GM19463 (cell line): ENCODE measurements at regions not wholly inside any gene's neighbourhood (a gene's known extent, or its start where the extent isn't known, plus 50 kb on each side); places are given as distances from the start of the nearest gene placed in this dataset.

ENCODE experiments used
- ATAC-seq: cut with Tn5 transposase; IDR thresholded peaks from one replicate; pipeline ENCODE4 v1.9.1; 2021; ENCODE audit warnings: mild to moderate bottlenecking, moderate library complexity; ENCODE audit not compliant: unreplicated experiment

DNA sequence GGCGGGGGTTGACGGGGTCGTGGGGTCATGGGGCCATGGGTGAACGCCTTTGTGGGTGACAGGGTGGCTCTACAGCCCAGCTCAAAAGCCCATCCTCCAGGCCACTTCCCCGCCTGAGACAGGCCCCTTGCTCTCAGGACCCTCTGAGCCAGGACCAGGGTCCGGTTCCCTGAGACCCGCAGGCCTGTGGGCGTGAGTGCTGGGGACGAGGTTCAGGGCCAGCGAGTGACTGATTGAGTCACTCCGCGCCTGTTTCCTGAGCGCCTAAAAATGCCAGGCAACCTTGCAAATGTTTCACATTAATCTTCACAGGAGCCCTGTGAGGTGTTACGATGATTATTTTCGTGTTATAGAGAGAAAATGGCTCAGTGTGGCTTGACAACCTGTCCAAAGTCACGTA lies 97.8 kb downstream of the ZNF674 start:
- ATAC-seq = no peak

DNA sequence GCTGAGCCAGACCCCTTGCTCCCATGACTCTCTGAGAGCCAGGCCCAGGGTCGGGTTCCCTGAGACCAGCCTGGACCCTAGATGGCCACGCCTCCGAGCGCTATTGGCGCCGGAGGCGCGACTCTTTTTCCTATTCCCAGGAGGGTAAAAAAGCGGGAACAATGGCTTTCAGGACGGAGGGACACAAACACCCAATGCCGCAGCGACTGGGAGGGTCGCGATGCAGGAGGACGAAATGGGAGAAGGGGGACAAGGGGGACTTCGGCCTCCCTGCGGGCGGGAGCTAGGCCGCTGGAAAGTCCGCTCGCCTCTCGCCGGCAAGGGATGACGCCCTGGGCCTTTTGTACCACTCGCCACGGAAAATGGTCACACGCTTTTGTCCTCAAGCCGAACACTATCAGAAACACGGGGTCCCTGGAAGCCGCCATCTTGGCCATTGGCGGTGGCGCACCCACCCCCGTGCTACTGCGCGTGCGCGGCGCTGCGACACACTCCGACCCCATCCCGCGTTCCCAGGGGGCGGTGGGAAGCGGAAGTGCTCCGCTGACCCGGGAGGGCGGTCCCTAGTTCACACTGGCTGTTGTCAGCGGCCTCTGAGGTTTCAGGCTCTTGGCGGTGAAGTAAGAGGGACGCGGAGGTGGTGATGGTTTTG lies 98.4 kb downstream of the ZNF674 start:
- ATAC-seq = peak; percentile 94

DNA sequence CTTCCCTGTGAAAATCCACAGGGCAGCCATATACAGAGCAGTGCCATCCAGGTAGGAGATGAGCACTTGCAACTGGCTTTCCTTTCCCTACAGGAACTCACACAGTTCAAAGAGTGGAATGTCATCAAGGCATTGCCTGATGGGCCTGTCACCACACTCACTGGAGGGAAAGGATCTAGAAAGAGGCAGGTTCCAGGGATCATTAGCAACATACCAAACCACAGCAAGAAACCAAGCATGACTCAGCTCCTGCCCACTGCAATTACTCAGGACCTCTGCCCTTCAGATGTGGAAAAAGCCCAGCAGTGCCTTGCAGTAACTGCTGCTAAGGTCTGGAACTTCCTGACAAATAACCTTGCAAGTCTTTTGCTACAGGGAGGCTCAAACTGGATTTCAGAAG lies 101.2 kb downstream of the ZNF674 start:
- ATAC-seq = no peak

DNA sequence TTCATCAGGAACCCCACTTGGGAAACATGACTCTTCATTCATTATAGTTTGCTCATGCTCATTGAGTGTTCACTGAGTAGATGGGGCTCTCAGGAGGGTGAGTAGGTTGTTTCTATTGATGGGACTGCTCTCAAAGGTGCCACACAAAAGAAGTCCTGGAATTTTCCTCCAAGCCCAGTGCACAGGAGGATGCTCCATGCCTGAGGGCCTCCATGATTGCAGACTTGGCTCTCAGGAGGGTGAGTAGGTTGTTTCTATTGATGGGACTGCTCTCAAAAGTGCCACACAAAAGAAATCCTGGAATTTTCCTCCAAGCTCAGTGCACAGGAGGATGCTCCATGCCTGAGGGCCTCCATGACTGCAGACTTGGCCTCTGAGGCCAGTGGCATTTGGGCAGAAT lies 108.5 kb downstream of the ZNF674 start:
- no peak for ATAC-seq

DNA sequence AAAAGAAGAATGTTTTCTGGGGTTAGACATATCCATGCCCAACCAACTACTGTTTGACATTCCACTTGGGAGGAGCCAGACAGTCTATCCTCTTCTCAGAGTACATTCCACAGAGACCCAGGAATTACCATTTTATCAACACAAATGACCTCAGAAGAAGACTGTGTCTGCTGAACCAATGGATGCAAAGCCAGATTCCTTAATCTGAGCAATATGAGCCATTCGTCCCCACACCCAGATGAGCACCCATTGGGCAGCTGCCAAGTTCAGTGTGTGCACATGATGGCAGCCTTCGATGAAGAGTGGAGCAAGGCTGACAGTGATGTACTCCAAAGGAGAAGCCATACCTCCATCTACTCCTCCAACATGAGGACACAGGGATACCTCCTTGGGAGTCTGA lies 111.3 kb downstream of the ZNF674 start:
- ATAC-seq = no peak

DNA sequence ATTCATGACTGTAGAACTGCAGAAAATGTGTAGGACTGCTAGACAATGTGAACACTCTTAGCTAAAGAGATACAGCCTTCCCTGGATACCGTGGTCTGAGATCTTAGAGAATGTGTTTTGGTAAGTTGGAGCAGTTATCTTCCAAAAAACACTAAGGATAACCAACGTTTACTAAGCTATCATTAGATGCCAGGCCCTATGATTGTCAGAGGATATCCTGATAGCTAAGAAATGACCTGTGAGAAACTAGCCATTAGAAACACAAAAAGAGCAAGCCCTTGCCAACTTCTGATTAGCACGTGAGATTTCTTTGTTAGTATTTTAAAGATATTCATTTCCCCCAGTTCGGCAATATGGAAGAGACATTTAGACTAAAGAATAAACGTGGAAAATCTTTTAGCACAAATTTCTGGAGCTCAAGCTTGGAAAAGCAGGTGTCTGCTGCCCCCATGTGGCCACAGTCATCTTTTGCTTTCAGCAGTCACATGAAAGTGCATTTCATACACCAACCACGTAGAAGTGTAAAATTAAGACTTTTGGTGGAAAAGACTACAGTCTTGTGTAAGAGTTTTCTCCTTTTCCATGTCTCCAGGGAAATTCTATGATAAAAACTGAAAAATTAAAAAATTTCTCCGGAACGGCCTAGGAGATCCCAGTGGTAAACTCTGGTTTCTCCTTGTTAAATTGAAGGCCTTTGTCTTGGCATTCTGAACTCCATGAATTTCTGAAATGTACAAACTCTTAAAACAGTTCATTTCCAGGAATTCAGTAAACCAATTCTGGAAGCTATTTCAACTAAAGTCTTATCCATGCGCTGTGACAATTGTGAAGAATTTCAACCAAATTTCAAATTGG lies 136.4 kb downstream of the ZNF674 start:
- no peak for ATAC-seq

DNA sequence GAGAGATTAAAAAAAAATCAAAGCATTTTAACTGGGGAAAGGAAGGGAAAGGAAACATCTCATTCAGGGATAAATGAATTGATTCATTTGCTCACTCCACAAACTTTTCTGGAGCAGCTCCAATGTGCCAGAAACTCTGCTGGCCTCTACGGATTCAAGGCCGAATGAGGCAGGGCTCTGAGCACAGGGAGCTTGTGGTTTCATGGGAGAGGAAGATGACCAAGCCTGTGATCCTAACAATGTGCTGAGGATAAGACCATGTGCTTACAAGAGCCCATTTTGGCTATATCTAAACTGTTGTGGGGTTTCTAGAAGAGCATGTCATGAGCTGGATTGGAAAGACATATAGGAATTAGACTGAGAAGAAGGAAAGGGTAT lies 137.5 kb downstream of the ZNF674 start:
- no peak for ATAC-seq

DNA sequence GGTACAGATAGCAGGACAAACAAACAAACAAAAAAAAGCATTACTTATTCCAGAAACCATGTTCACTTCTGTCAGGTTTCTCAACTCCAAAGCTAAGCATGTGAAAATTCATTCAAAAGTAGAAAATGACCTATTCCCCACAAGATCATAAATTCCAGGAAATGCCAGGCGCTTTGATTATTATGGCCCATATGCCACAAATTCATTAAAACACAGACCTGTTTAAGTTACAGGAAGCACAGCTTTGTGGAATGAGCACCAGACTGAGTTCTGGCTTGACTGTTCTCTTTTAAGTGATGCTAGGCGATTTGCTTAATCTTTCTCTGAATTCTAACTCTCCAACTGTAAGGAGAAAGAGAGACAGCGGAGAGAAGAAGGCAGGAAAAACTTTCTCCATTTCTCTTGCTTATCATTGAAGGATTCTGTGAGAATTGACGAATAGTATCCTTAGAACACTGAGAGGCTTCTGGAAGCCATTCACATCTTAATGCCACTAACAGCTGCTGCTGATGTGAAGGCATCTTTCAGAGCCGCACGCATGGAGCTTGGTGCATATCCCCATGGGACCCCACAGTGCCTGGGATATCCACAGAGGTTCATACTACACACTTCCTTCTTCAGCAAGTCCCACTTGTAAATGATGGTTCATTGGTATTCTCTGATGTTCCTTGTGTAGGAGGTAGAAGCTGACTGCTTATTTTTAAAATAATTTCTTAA lies 138.0 kb downstream of the ZNF674 start:
- no peak for ATAC-seq

DNA sequence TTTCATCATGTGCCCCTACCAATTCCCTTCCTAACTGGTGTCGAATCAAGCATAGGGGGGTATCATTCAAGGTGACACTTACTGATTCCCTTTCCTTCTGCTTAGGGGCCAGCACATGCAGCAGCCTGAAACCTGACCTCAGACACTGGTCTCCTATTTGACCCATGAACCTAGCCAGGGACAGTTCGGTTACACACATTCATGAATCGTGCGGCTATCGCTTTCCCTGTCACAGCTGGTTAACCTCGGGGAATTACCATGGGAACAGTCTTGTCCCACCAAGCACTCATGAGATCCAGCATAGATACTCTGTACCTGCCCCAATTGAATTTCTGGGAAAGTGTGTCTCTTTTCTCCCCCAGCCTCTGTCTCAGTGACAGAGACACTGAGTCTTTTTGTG lies 140.4 kb downstream of the ZNF674 start:
- no peak for ATAC-seq

DNA sequence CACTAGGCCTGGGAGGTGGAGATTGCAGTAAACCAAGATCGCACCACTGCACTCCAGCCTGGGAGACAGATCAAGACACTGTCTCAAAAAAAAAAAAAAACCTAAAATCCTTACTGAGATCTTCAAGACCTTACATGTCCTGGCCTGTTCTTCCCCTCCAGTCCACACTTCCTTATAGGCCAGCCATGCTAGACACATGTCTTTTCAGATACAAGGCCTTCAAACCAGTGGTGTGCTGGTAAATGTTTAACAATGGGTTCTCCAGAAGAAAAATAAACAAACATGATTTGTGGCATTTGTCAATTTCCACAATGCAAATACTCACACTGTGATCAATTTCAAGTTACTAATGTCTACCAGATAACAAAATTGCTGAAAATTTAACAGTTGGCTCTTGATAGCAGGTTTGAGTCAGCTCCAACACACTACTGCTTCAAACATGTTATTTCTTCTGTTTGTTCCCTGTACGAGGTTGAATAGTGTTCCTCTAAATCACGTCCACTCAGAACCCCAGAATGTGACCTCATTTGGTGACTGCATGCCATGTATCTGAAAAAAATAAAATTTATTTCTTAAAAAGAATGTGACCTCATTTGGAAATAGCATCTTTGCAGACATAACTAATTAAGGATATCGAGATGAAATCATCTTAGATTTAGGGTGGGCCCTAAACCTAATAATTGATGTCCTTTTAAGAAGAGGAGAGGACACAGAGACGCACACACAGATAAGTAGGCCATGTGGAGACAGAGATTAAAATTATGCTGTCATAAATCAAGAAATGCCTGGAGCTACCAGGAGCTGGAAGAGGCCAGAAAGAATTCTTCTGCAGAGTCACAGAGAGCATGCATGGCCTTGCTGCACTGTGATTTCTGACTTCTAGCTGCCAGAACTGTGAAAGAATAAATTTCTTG lies 144.4 kb downstream of the ZNF674 start:
- ATAC-seq = no peak

DNA sequence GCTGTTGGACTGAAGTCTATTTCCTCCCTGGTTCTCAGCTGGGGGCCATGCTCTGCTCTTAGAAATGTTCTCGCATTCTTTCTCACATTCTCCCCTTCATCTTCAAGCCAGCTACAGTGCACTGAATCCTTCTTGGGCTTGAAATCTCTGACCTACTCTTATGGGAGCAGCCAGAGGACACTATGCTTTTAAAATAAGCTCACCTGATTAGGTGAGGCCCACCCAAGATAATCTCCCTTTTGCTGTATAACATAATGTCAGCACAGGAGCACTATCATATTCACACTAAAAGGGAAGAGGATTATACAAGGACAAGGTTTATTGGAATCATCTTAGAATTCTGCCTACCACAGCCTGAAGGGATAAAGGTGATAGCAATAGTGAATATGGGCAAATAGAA lies 146.3 kb downstream of the ZNF674 start:
- ATAC-seq = no peak

DNA sequence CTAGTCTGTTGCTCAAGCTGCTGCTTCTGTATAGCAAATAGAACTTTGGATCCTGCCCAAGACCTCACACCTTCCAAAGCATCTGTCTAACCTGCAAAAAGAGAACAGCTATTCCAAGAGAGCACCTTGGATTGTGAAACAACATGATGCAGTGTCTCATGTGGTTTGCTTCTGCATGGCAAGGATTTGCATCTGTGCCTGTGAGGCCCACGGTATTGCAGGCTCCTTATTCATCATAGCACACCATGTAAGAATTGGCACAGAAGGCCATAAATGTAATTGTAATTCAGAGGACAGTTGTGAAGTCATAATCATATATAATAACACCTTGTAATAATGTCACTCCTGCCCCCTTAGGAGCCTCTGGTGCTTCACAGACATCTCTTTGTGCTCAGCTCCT lies 147.1 kb downstream of the ZNF674 start:
- ATAC-seq = no peak

DNA sequence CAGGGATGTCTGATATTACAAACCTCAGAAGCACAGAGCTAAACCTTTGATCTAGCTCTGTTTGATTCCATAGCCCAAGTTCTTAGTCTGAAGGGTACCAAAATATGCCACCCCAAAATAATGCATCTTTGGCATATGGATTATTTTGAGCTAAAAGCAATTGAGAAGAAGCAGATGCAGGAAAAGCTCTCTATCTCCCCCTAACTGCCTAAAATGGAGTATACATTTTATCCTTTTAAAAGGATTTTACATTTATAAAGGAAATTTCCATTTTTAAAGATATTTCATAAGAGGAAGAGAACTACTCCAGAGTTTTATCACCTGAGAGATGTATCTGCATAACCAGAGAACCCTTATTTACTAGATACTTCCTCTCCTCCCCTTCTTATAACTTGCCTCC lies 158.7 kb downstream of the ZNF674 start:
- no peak for ATAC-seq

DNA sequence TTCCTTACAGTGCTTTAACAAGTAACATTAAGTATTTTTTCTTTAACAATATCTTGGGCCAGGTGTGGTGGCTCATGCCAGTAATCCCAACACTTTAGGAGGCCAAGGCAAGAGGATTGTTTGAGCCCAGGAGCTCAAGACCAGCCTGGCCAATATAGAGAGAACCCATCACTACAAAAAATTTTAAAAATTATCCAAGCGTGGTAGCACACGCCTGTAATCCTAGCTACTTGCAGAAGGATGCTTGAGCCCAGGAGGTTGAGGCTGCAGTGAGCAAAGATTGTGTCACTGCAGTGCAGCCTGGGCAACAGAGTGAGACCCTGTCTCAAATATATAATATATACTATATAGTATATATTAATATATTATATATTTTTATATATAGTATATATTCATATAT lies 162.2 kb downstream of the ZNF674 start:
- ATAC-seq = no peak

DNA sequence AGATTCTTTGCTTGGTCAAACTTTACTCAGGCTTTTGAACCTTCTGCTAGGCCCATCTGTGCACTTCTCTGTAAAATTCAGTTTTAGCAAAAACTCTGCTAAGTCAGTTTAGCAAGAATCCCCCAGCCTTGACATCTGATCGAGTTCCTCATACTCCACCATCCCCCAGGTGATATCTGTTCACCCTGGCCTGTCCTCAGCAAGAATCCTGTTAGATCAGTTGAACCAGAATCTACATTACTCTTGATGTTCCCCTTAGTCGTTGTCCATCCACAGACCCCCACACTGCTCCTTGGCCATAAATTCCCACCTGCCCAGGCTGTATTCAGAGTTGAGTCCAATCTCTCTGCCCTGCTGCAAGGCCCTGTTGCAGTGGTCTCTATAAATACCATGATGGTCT lies 162.6 kb downstream of the ZNF674 start:
- no peak for ATAC-seq

DNA sequence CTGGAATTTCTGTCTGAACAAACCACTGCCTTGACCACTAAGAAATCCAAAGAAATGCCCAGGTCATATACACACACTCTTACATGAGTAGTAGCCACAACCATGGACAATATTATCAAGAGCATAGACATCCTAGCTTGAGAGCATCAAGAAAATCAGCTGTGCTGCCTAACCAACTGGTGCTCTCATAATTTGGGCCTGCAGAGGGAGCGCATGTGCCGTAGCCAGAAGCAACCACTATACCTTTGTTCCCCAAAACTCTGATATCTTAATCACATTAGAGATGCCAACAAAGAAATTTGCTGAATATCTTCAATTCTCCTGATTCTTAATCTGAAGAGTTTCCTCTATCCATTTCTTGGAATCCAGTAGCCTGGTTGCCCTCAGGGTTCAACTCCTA lies 163.6 kb downstream of the ZNF674 start:
- ATAC-seq = peak; percentile 54

DNA sequence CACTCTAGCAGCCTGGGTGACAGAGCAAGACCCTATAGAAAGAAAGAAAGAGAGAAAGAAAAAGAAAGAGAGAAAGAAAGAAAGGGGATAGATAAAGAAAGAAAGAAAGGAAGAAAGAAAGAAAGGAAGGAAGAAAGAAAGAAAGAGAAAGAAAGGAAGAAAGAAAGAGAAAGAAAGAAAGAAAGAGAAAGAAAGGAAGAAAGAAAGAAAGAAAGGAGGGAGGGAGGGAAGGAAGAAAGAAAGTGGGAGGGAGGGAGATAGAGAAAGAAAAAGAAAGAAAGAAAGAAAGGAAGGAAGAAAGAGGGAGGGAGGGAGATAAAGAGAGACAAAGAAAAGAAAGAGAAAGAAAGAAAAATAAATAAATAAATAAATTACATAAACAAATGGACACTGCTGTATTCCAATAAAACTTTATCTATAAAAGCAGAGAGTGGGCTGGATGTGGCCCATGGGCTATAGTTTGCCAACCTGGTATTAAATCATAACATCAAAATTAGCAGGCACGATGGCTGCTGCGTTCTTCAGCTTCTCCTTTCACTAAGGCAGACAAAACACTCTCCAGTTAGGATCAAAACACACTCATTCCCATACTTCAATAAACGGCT lies 165.0 kb downstream of the ZNF674 start:
- ATAC-seq = no peak

DNA sequence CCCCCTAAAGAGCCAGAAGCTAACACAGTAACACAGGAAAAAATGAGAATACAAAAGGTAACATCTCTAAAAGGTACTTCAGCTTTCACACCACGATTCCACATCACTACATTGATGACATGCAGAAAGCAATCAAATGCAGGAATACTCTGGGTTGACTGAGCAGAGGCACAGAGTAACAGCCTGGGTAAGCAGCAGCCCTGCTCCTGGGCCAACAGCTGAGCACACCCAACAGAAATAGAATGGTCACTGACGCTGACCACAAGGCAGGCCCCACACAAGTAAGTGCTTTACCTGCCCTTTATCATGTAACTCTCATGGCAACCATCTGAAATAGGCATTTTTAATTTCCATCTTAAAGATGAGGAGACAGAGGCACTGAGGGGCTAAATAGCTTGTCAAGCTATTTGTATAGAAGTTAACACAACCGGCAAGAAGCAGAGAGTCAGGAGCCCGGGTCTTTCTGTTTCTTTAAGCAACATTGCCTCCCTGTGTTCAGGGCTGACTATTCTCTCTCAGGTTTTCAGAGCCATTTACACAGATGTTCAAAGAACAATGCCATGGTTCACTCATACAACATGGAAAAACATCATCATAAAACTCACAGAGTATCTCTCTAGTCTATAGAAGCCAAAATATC lies 168.9 kb downstream of the ZNF674 start:
- no peak for ATAC-seq

DNA sequence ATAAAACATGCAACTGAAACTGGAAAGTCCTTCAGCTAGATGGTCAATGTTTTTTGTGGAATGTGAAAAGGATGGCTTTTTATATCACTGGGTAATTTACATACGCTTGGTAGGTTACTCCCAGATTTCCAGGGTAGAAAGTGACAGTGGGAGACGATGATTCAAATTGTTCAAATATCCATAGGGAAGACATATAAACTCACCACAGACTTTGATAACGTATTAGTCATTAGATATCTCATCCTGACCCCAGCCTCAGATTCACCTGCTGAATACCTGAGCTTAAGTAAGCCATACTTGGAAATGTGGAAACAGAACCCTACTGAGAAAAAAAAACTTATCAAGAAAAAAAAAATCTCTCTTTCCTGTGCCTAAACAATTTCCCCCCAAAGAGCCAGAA lies 169.4 kb downstream of the ZNF674 start:
- no peak for ATAC-seq

DNA sequence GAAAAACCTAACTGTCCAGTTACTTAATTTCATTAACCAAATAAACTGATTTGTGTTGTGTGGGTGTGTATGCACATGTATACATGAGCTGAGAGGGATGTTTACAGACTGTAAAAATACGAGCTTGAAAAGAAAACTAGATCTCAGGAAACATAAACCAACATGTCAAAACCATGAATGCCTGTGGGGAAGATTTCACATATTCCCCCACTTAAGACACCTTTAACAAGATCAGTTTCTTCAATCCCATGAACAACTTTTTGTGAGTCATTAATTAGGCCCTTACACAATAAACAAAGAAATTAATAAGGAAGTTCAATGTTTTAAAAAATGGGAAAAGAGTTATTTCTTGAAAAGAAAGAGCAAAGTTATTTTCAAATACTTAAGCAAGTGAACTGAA lies 170.8 kb downstream of the ZNF674 start:
- no peak for ATAC-seq
